GM10266 (cell line): ENCODE measurements at regions not wholly inside any gene's neighbourhood (a gene's known extent, or its start where the extent isn't known, plus 50 kb on each side); places are given as distances from the start of the nearest gene placed in this dataset.
"Not testable (repeated sequence)": the region's sequence is repeated elsewhere in the genome, so short reads cannot be mapped to it uniquely, and the experiment has no call there.

ENCODE experiments used
- DNase-seq: peaks from one replicate; pipeline ENCODE4 v3.0.0; 2012; ENCODE audit errors: extremely low spot score
- TF ChIP-seq, protein P1 (sequence below): IDR thresholded peaks from 2 replicates; pipeline ENCODE4 v1.5.1; 2012; ENCODE audit warnings: mild to moderate bottlenecking, low read depth; ENCODE audit not compliant: control insufficient read depth, insufficient read depth; ENCODE audit errors: missing control alignments

DNA sequence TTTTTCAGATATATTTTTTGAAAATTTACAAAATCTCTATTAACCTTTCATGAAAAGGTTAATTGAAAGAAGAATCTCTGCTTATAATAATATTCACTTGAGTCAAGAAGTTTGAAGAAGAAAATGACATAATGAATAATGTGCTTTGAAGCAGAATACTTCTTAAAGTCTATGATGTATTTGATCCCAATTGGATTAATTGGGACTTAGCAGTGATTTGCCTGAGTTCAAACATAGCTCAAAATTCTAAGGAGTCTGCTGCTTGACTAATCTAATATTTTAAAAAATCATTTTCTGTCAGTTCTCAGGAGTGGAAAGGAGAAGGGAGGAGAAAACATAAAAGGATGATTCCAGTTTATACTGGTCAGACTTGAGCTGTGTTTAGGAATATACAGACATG lies 1150.4 kb upstream of the INTU start:
- TF ChIP-seq, protein P1, sequence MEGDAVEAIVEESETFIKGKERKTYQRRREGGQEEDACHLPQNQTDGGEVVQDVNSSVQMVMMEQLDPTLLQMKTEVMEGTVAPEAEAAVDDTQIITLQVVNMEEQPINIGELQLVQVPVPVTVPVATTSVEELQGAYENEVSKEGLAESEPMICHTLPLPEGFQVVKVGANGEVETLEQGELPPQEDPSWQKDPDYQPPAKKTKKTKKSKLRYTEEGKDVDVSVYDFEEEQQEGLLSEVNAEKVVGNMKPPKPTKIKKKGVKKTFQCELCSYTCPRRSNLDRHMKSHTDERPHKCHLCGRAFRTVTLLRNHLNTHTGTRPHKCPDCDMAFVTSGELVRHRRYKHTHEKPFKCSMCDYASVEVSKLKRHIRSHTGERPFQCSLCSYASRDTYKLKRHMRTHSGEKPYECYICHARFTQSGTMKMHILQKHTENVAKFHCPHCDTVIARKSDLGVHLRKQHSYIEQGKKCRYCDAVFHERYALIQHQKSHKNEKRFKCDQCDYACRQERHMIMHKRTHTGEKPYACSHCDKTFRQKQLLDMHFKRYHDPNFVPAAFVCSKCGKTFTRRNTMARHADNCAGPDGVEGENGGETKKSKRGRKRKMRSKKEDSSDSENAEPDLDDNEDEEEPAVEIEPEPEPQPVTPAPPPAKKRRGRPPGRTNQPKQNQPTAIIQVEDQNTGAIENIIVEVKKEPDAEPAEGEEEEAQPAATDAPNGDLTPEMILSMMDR = no peak
- no peak for DNase-seq

DNA sequence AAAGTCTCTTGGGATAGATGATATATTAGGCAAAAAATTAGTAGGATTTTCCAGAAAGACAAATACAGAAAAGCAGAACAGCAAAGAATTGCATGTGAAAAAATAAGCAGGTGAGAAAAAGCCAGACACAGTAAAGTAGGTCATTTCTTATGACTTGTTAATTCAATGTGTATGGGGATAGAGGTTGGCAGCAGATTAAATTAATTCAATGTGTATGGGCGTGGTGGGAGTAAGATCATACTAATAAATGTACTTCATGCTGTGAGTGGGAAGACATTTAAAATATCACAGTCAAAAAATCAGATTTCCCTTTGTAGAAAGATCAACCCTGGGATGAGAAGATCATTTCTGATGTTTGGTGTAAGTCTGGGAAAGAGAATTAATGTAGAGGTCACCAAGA lies 1146.4 kb upstream of the INTU start:
- TF ChIP-seq, protein P1 = no peak
- no peak for DNase-seq

DNA sequence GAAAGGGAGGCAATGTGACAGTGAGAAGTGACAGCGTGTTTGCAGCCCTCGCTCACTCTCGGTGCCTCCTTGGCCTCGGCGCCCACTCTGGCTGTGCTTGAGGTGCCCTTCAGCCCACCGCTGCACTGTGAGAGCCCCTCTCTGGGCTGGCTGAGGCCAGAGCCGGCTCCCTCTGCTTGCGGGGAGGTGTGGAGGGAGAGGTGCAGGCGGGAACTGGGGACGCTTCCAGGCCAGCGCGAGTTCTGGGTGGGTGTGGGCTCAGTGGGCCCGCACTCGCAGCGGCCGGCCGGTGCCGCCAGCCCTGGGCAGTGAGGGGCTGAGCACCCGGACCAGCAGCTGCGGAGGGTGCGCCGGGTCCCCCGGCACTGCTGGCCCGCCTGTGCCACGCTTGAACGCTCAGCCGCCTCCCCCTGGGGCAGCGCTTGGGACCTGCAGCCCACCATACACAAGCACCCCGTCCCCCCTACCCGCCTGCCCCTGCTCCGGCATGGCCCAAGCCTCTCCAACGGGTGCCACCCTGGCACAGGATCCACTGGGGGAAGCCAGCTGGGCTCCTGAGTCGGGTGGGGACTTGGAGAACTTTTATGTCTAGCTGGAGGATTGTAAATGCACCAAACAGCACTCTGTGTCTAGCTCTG lies 1142.8 kb upstream of the INTU start:
- no peak for DNase-seq
- TF ChIP-seq, protein P1 = no peak

DNA sequence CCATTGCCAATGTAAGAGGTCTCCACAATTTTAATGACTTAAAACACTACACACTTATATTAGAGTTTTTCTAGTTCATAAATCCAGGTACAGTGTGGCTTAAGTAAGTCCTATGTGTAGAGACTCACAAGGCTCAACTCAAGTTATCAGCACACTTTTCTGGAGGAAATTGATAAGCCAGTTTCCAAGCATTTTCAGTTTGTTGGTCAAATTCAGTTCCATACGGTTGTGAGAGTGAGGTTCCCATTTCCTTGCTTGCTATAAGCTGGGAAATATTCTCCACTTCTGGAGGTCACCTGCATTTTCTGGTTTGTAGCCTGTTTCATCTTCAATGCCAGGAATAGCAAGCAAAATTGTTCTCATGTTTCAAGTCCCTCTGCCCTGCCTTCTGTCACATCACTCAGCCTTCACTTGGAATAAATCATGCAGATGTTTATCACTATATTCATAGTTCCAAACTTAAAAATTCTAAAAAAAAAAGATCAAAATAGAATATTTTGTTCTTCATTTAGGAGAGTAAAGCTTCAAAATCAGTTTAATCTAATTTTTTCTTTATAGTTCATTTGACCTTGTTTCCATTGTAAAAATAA lies 1137.5 kb upstream of the INTU start:
- DNase-seq = no peak
- TF ChIP-seq, protein P1 = no peak

DNA sequence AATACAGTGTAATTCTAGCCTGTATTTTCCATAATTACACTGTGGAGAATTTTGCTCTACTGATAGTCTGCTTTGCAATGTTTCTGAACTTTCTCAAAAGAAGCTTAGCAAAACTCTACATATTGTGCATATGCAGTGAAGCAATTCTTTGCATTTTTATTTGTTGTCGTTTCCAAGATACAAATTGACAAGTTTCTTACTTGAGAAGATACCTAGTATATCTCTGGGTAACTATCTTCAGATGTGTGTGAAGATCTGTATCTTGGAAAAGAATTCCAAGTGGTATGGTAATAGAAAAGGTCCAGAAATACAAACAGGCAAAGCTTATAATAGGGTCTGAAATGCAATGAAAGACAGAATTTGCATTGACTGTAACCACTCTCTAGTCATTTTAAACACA lies 1119.8 kb upstream of the INTU start:
- TF ChIP-seq, protein P1 = no peak
- no peak for DNase-seq

DNA sequence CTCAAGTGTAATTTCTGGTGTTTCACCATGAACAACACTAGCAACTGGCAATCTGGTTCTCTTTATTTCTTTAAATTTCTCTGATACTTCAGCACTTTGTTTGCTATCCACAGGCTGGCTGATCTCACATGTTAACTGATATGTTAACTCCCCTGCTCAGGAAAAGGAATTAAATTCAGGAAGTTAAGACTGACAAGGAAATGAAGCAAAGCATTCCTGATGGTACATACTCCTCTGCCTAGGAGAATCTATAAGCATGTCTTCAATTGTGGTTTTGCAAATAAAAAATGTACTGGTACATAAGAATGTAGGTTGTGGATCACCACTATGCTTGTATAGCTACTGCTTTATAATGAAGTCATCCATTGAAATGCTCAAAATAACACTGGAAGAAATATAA lies 1119.2 kb upstream of the INTU start:
- TF ChIP-seq, protein P1 = no peak
- DNase-seq = no peak

DNA sequence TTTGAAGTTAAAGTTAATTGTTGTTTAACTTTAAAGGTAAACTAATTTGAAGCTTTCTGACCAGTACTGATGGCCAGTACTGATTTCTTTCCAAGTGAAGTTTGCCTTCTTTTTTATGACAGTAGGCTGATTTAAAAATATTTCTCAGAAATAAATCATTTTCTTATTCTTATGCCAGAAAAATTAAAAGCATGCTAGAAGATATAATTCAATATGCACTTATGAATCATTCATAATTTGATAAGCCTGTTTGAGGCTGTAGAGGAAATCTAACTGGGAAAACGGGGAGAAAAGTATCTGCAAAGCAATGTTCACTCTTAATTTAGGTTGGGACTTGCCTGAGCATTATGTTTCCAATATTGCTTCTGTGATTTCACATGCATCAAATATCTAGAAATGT lies 1112.0 kb upstream of the INTU start:
- no peak for DNase-seq

DNA sequence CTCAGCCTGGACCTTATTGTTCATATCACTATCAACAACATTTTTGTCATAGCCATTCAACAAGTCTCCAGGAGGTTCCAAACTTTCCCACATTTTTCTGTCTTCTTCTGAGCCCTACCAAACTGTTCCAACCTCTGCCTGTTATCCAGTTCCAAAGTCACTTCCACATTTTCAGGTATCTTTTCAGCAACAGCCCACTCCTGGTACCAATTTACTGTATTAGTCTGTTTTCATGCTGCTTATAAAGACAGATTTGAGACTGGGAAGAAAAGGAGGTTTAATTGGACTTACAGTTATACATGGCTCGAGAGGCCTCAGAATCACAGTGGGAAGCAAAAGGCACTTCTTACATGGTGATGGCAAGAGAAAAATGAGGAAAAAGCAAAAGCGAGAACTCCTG lies 1107.4 kb upstream of the INTU start:
- DNase-seq = not testable (repeated sequence)

More for the DNA sequence above, 1112.0 kb upstream of the INTU start:
- TF ChIP-seq, protein P1 = no peak
